MM.1S (cell line): ENCODE measurements at regions not wholly inside any gene's neighbourhood (a gene's known extent, or its start where the extent isn't known, plus 50 kb on each side); places are given as distances from the start of the nearest gene placed in this dataset.

Experiments
- CTCF ChIP-seq: fragments of 300-600 bp; sonication (generic); IDR thresholded peaks from 2 replicates; pipeline ENCODE4 v1.5.1; 2016; ENCODE audit warnings: antibody characterized with exemption, low read length, mixed read lengths
- EZH2 ChIP-seq: fragments of 300-600 bp; sonication (generic); optimal IDR thresholded peaks from 2 replicates; pipeline ENCODE3; 2017; ENCODE audit warnings: low read depth, mild to moderate bottlenecking, antibody characterized with exemption, low read length, mixed read lengths
- EZH2phosphoT487 ChIP-seq: fragments of 300-600 bp; sonication (generic); IDR thresholded peaks from 2 replicates; pipeline ENCODE4 v1.6.1; 2018; ENCODE audit warnings: antibody characterized with exemption, low read length

GRCh38 chr12:88339254-88339949 is 197.3 kb downstream of the TMTC3 start:
- TF ChIP-seq CTCF (no peak), EZH2 (no peak), EZH2phosphoT487 (no peak)
